HepG2 (cell line): ENCODE measurements at regions not wholly inside any gene's neighbourhood (a gene's known extent, or its start where the extent isn't known, plus 50 kb on each side); places are given as distances from the start of the nearest gene placed in this dataset.

Source experiments
- ATF4 ChIP-seq, 2 experiments: fragments of 450-650 bp in 1 of 2; sonication (generic) in 1 of 2; formaldehyde crosslinking; IDR thresholded peaks; 2 replicates each; pipeline versions ENCODE4 v1.5.0 to v1.8.0; 2020 to 2022; ENCODE audit warnings: mild to moderate bottlenecking in 1 of 2, missing genetic modification reagents in 1 of 2
- ATF7 ChIP-seq, 2 experiments: fragments of 450-650 bp in 1 of 2; sonication (generic) in 1 of 2; formaldehyde crosslinking in 1 of 2; IDR thresholded peaks; 2 replicates each; pipeline versions ENCODE4 v1.4.0 to v1.6.1; 2016 to 2020; ENCODE audit warnings: antibody characterized with exemption in 1 of 2, mild to moderate bottlenecking in 1 of 2, missing genetic modification reagents in 1 of 2
- FOXK1 ChIP-seq: sonication (generic); formaldehyde crosslinking; IDR thresholded peaks from 2 replicates; pipeline ENCODE4 v1.4.0; 2020; ENCODE audit warnings: low read depth, missing genetic modification reagents, borderline replicate concordance
- KLF16 ChIP-seq, 2 experiments: sonication (generic) in 1 of 2; formaldehyde crosslinking in 1 of 2; IDR thresholded peaks; 2 replicates each; pipeline versions ENCODE4 v1.6.1 to v1.8.0; 2016 to 2023; ENCODE audit warnings: missing genetic modification reagents in 2 of 2, missing compliant biosample characterization in 1 of 2
- NR2F6 ChIP-seq, 2 experiments: IDR thresholded peaks; 2 replicates each; pipeline ENCODE4 v1.6.1; 2016; ENCODE audit warnings: antibody characterized with exemption in 1 of 2, mild to moderate bottlenecking in 1 of 2
- ONECUT2 ChIP-seq: sonication (generic); formaldehyde crosslinking; IDR thresholded peaks from 2 replicates; pipeline ENCODE4 v1.4.0; 2020; ENCODE audit warnings: missing genetic modification reagents
- PHF21A ChIP-seq: sonication (generic); formaldehyde crosslinking; IDR thresholded peaks from 2 replicates; pipeline ENCODE4 v1.5.0; 2020; ENCODE audit warnings: mild to moderate bottlenecking, missing genetic modification reagents
- RARG ChIP-seq: sonication (generic); formaldehyde crosslinking; IDR thresholded peaks from 2 replicates; pipeline ENCODE4 v1.4.0; 2020; ENCODE audit warnings: low read depth, mild to moderate bottlenecking, missing genetic modification reagents
- SAP130 ChIP-seq: IDR thresholded peaks from 2 replicates; pipeline ENCODE4 v1.6.1; 2016; ENCODE audit warnings: low read depth
- SUZ12 ChIP-seq: fragments of 150-350 bp; IDR thresholded peaks from 2 replicates; pipeline ENCODE4 v1.6.1; 2014; ENCODE audit warnings: low read depth, low read length
- TFDP1 ChIP-seq: IDR thresholded peaks from 2 replicates; pipeline ENCODE4 v1.6.1; 2016; ENCODE audit warnings: missing compliant biosample characterization, missing genetic modification reagents, borderline replicate concordance
- ZFP36 ChIP-seq: fragments of 150-350 bp; IDR thresholded peaks from 2 replicates; pipeline ENCODE4 v1.6.1; 2018; ENCODE audit warnings: borderline replicate concordance, low read length, low read depth; ENCODE audit not compliant: partially characterized antibody
- ZMYM4 ChIP-seq: sonication (generic); formaldehyde crosslinking; IDR thresholded peaks from 2 replicates; pipeline ENCODE4 v1.8.1; 2023; ENCODE audit warnings: mild to moderate bottlenecking, missing genetic modification reagents
- ZNF567 ChIP-seq: sonication (generic); formaldehyde crosslinking; IDR thresholded peaks from 2 replicates; pipeline ENCODE4 v1.8.1; 2023; ENCODE audit warnings: mild to moderate bottlenecking, missing genetic modification reagents, borderline replicate concordance
- ZSCAN9 ChIP-seq: IDR thresholded peaks from 2 replicates; pipeline ENCODE4 v1.6.1; 2016; ENCODE audit warnings: borderline replicate concordance
- TF ChIP-seq, protein P1 (sequence below): sonication (generic); formaldehyde crosslinking; IDR thresholded peaks from 2 replicates; pipeline ENCODE4 v1.5.0; 2020; ENCODE audit warnings: mild to moderate bottlenecking, missing genetic modification reagents, moderate library complexity
- TF ChIP-seq, protein P2 (sequence below): IDR thresholded peaks from 2 replicates; pipeline ENCODE4 v1.6.1; 2016; ENCODE audit warnings: low read depth, missing genetic modification reagents, missing compliant biosample characterization

- TF ChIP-seq, protein P1, sequence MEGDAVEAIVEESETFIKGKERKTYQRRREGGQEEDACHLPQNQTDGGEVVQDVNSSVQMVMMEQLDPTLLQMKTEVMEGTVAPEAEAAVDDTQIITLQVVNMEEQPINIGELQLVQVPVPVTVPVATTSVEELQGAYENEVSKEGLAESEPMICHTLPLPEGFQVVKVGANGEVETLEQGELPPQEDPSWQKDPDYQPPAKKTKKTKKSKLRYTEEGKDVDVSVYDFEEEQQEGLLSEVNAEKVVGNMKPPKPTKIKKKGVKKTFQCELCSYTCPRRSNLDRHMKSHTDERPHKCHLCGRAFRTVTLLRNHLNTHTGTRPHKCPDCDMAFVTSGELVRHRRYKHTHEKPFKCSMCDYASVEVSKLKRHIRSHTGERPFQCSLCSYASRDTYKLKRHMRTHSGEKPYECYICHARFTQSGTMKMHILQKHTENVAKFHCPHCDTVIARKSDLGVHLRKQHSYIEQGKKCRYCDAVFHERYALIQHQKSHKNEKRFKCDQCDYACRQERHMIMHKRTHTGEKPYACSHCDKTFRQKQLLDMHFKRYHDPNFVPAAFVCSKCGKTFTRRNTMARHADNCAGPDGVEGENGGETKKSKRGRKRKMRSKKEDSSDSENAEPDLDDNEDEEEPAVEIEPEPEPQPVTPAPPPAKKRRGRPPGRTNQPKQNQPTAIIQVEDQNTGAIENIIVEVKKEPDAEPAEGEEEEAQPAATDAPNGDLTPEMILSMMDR (CRISPR knock-in tag) = peak; percentile 43
- TF ChIP-seq RARG (CRISPR knock-in tag) (no peak), ZMYM4 (CRISPR knock-in tag) (peak; percentile 51; the same call in 1 of the 2 replicates), ATF4 (CRISPR knock-in tag; IDR thresholded peaks at IDR 0.05) (peak; percentile 78 to 99; a peak in 3 of 4 replicates), PHF21A (CRISPR knock-in tag) (peak; percentile 29; the same call in 1 of the 2 replicates), ATF7 (IDR thresholded peaks at IDR 0.05) (peak; percentile 68; the same call in 1 of the 2 replicates), ATF7 (CRISPR knock-in tag; IDR thresholded peaks at IDR 0.05) (no peak), SAP130 (CRISPR knock-in tag) (peak; percentile 54; the same call in 1 of the 2 replicates), NR2F6 (IDR thresholded peaks at IDR 0.05) (no peak), NR2F6 (CRISPR knock-in tag; IDR thresholded peaks at IDR 0.05) (peak; percentile 48; the same call in 1 of the 2 replicates), TFDP1 (CRISPR knock-in tag) (no peak), SUZ12 (no peak), ZNF567 (CRISPR knock-in tag) (no peak), KLF16 (CRISPR knock-in tag; IDR thresholded peaks at IDR 0.05) (peak in 1 of 2 experiments; percentile 55; a peak in 1 of 4 replicates), ZSCAN9 (CRISPR knock-in tag) (0 out of 2 replicates have a peak, but pooled peaks have one; percentile 40), ONECUT2 (CRISPR knock-in tag) (no peak), ZFP36 (no peak), FOXK1 (CRISPR knock-in tag) (0 out of 2 replicates have a peak, but pooled peaks have one; percentile 18)
- TF ChIP-seq, protein P2, sequence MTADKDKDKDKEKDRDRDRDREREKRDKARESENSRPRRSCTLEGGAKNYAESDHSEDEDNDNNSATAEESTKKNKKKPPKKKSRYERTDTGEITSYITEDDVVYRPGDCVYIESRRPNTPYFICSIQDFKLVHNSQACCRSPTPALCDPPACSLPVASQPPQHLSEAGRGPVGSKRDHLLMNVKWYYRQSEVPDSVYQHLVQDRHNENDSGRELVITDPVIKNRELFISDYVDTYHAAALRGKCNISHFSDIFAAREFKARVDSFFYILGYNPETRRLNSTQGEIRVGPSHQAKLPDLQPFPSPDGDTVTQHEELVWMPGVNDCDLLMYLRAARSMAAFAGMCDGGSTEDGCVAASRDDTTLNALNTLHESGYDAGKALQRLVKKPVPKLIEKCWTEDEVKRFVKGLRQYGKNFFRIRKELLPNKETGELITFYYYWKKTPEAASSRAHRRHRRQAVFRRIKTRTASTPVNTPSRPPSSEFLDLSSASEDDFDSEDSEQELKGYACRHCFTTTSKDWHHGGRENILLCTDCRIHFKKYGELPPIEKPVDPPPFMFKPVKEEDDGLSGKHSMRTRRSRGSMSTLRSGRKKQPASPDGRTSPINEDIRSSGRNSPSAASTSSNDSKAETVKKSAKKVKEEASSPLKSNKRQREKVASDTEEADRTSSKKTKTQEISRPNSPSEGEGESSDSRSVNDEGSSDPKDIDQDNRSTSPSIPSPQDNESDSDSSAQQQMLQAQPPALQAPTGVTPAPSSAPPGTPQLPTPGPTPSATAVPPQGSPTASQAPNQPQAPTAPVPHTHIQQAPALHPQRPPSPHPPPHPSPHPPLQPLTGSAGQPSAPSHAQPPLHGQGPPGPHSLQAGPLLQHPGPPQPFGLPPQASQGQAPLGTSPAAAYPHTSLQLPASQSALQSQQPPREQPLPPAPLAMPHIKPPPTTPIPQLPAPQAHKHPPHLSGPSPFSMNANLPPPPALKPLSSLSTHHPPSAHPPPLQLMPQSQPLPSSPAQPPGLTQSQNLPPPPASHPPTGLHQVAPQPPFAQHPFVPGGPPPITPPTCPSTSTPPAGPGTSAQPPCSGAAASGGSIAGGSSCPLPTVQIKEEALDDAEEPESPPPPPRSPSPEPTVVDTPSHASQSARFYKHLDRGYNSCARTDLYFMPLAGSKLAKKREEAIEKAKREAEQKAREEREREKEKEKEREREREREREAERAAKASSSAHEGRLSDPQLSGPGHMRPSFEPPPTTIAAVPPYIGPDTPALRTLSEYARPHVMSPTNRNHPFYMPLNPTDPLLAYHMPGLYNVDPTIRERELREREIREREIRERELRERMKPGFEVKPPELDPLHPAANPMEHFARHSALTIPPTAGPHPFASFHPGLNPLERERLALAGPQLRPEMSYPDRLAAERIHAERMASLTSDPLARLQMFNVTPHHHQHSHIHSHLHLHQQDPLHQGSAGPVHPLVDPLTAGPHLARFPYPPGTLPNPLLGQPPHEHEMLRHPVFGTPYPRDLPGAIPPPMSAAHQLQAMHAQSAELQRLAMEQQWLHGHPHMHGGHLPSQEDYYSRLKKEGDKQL = no peak
Observed at GRCh38 chr6:21305893-21306332, 287.6 kb upstream of the SOX4 start (continued).
